Kidney (tissue), 13 donors: ENCODE measurements at regions not wholly inside any gene's neighbourhood (a gene's known extent, or its start where the extent isn't known, plus 50 kb on each side); places are given as distances from the start of the nearest gene placed in this dataset.

ENCODE experiments used
- DNase-seq, 5 donors: peaks; one replicate each; pipeline ENCODE4 v3.0.0-alpha.2; 2013 to 2020
- FAIRE-seq: peaks from 2 replicates; lab custom pipeline; 2012; peaks lifted over from hg19 to GRCh38; lab: Jason Lieb, UNC
- H3K27ac ChIP-seq, 2 donors: one replicate each; pipeline ENCODE4 v1.7.0; 2013; ENCODE audit warnings: low read depth in 2 of 2, low read length in 2 of 2, inconsistent platforms in 1 of 2
- H3K27me3 ChIP-seq: one replicate; pipeline ENCODE4 v1.7.1; 2013; ENCODE audit warnings: low read length, inconsistent platforms; ENCODE audit not compliant: control insufficient read depth, insufficient read depth
- H3K36me3 ChIP-seq, 3 donors: one replicate each; pipeline versions ENCODE4 v1.7.0 to v1.7.1; 2013; ENCODE audit warnings: low read length in 3 of 3, control low read depth in 1 of 3, inconsistent platforms in 1 of 3; ENCODE audit not compliant: insufficient read depth in 3 of 3, control insufficient read depth in 2 of 3
- H3K4me1 ChIP-seq, 3 donors: one replicate each; pipeline versions ENCODE4 v1.7.0 to v1.7.1; 2013; ENCODE audit warnings: low read length in 3 of 3, inconsistent platforms in 1 of 3, low read depth in 1 of 3; ENCODE audit not compliant: control insufficient read depth in 2 of 3, insufficient read depth in 2 of 3
- H3K4me3 ChIP-seq, 3 donors: one replicate each; pipeline versions ENCODE4 v1.7.0 to v1.8.1; 2013; ENCODE audit warnings: low read length in 3 of 3, control low read depth in 1 of 3, inconsistent platforms in 1 of 3
- H3K9ac ChIP-seq, 3 donors: one replicate each; pipeline versions ENCODE4 v1.7.0 to v1.7.1; 2013; ENCODE audit warnings: low read length in 3 of 3, control low read depth in 1 of 3, inconsistent platforms in 1 of 3
- H3K9me3 ChIP-seq, 3 donors: one replicate each; pipeline versions ENCODE4 v1.7.0 to v1.7.1; 2013; ENCODE audit warnings: low read length in 3 of 3, control low read depth in 1 of 3, inconsistent platforms in 1 of 3; ENCODE audit not compliant: control insufficient read depth in 2 of 3, insufficient read depth in 1 of 3
- CTCF ChIP-seq: IDR thresholded peaks from 3 replicates; pipeline ENCODE4 v1.5.1; 2012; ENCODE audit warnings: mild to moderate bottlenecking, moderate library complexity, borderline replicate concordance; ENCODE audit not compliant: insufficient read depth; ENCODE audit errors: extremely low read depth
- intact Hi-C: fragments of 100-400 bp; cut with DNase I; formaldehyde crosslinking; loops from one replicate; pipeline ENCODE4 v1.11.1; 2022
- donor health status: control.
- donor health status: control.
- donor health status: control.
- donor health status: control.
- donor health status: control.
- donor health status: DM: yes; HTN: yes; CAD: no.
- donor health status: Normal renal cell carcinoma (clear cell type).

GRCh38 chr11:127425281-127425680 lies 424.7 kb upstream of the KIRREL3 start:
- no peaks in the 10 kb centered on the region for H3K4me1 ChIP-seq
- DNase-seq, result no peak
- H3K9ac ChIP-seq, result no peak overlapping the region
- no peak for TF ChIP-seq CTCF
- H3K36me3 ChIP-seq, result no peaks in the 10 kb centered on the region
- no peak overlapping the region for H3K27ac ChIP-seq
- no peaks in the 10 kb centered on the region for H3K27me3 ChIP-seq
- no peak overlapping the region for H3K4me3 ChIP-seq
- intact Hi-C loops, result no loop called here
- FAIRE-seq, result no peak
- H3K9me3 ChIP-seq, result no peaks in the 10 kb centered on the region

GRCh38 chr11:127424661-127425060 lies 424.1 kb upstream of the KIRREL3 start:
- no peak overlapping the region for H3K9ac ChIP-seq
- intact Hi-C loops, result no loop called here
- no peaks in the 10 kb centered on the region for H3K36me3 ChIP-seq
- no peaks in the 10 kb centered on the region for H3K9me3 ChIP-seq
- FAIRE-seq (no peak), DNase-seq (no peak)
- H3K27ac ChIP-seq, result no peak overlapping the region
- TF ChIP-seq CTCF, result no peak
- H3K4me1 ChIP-seq, result no peaks in the 10 kb centered on the region
- H3K4me3 ChIP-seq, result no peak overlapping the region
- H3K27me3 ChIP-seq, result no peaks in the 10 kb centered on the region

- Histone ChIP-seq H3K27ac (no peak overlapping the region), H3K36me3 (no peaks in the 10 kb centered on the region), H3K4me3 (no peak overlapping the region), H3K27me3 (no peaks in the 10 kb centered on the region), H3K9ac (no peak overlapping the region), H3K9me3 (no peaks in the 10 kb centered on the region), H3K4me1 (no peaks in the 10 kb centered on the region)
- FAIRE-seq (no peak), DNase-seq (no peak)
- TF ChIP-seq CTCF, result no peak
- intact Hi-C loops, result no loop called here
Observed at GRCh38 chr11:127420139-127420538, 419.6 kb upstream of the KIRREL3 start.

- intact Hi-C loops, result no loop called here
- Histone ChIP-seq H3K9ac (no peak overlapping the region), H3K4me3 (no peak overlapping the region), H3K9me3 (peaks cover 0 to 4% (median 3%) of the 10 kb centered on the region in 3 donors), H3K36me3 (no peaks in the 10 kb centered on the region), H3K4me1 (no peaks in the 10 kb centered on the region), H3K27ac (no peak overlapping the region), H3K27me3 (no peaks in the 10 kb centered on the region)
- DNase-seq (peak in 1 of 5 donors; percentile 46), FAIRE-seq (no peak)
- TF ChIP-seq CTCF, result no peak
Observed at GRCh38 chr11:127412722-127413380, 412.3 kb upstream of the KIRREL3 start.
